HUES48 (cell line): ENCODE measurements at regions not wholly inside any gene's neighbourhood (a gene's known extent, or its start where the extent isn't known, plus 50 kb on each side); places are given as distances from the start of the nearest gene placed in this dataset.

Experiments
- H3K27ac ChIP-seq: one replicate; pipeline ENCODE4 v1.7.0; 2013; ENCODE audit warnings: low read depth, low read length, inconsistent platforms
- H3K27me3 ChIP-seq: 2 replicates; pipeline ENCODE4 v1.6.1; 2013; ENCODE audit warnings: mild to moderate bottlenecking, low read length; ENCODE audit not compliant: control insufficient read depth, insufficient read depth
- H3K36me3 ChIP-seq: 2 replicates; pipeline ENCODE4 v1.6.1; 2013; ENCODE audit warnings: low read length; ENCODE audit not compliant: control insufficient read depth, insufficient read depth
- H3K4me1 ChIP-seq: 2 replicates; pipeline ENCODE4 v1.6.1; 2013; ENCODE audit warnings: mild to moderate bottlenecking, low read length; ENCODE audit not compliant: control insufficient read depth, insufficient read depth
- H3K4me3 ChIP-seq: 2 replicates; pipeline ENCODE4 v1.5.1; 2013; ENCODE audit warnings: mild to moderate bottlenecking, low read depth, low read length
- H3K9ac ChIP-seq: 2 replicates; pipeline ENCODE4 v1.6.1; 2013; ENCODE audit warnings: mild to moderate bottlenecking, low read depth, low read length, moderate library complexity
- H3K9me3 ChIP-seq: 2 replicates; pipeline ENCODE4 v1.6.1; 2013; ENCODE audit warnings: low read length; ENCODE audit not compliant: control insufficient read depth, insufficient read depth

- Histone ChIP-seq H3K4me1 (peaks cover 7% of the 10 kb centered on the region; the same call in 1 of the 2 replicates), H3K4me3 (no peak overlapping the region), H3K9ac (no peak overlapping the region), H3K36me3 (no peaks in the 10 kb centered on the region), H3K27me3 (no peaks in the 10 kb centered on the region), H3K9me3 (no peaks in the 10 kb centered on the region), H3K27ac (no peak overlapping the region)
Measured at GRCh38 chr12:77382096-77382742, 316.9 kb upstream of the E2F7 start.

GRCh38 chr12:77377622-77378021 lies 312.3 kb upstream of the E2F7 start:
- H3K27ac ChIP-seq, result no peak overlapping the region
- no peak overlapping the region for H3K4me3 ChIP-seq
- H3K4me1 ChIP-seq, result no peaks in the 10 kb centered on the region
- H3K27me3 ChIP-seq, result no peaks in the 10 kb centered on the region
- H3K36me3 ChIP-seq, result no peaks in the 10 kb centered on the region
- H3K9me3 ChIP-seq, result no peaks in the 10 kb centered on the region
- no peak overlapping the region for H3K9ac ChIP-seq

- H3K4me3 ChIP-seq, result no peak overlapping the region
Measured at GRCh38 chr12:77377116-77377515, 311.7 kb upstream of the E2F7 start.

GRCh38 chr12:77374673-77375072 lies 309.3 kb upstream of the E2F7 start:
- no peak overlapping the region for H3K4me3 ChIP-seq
- no peaks in the 10 kb centered on the region for H3K9me3 ChIP-seq
- no peak overlapping the region for H3K9ac ChIP-seq
- no peaks in the 10 kb centered on the region for H3K36me3 ChIP-seq
- H3K27me3 ChIP-seq, result no peaks in the 10 kb centered on the region
- H3K4me1 ChIP-seq, result no peaks in the 10 kb centered on the region
- H3K27ac ChIP-seq, result no peak overlapping the region

More at GRCh38 chr12:77377116-77377515, 311.7 kb upstream of the E2F7 start:
- Histone ChIP-seq H3K27ac (no peak overlapping the region), H3K9me3 (no peaks in the 10 kb centered on the region), H3K36me3 (no peaks in the 10 kb centered on the region), H3K27me3 (no peaks in the 10 kb centered on the region), H3K4me1 (no peaks in the 10 kb centered on the region), H3K9ac (no peak overlapping the region)

DNA sequence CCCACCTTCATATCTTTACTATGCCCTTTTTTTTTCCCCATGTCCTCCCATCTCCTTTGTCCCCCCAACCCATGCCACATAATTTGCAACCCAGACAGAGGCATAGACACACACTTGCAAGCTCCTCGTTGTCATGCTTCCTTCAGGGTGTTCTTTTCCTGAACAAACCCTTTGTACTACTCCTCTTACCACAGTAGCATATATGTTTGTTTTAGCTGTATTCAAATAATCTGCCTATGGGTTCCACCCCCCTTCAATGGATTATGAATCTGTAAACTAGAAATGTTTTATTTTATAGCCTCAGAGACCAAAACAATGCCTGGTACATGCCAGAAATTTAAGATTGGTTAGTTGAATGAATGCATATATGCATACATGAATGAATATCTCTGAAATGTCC lies 307.1 kb upstream of the E2F7 start:
- Histone ChIP-seq H3K9me3 (no peaks in the 10 kb centered on the region), H3K27me3 (no peaks in the 10 kb centered on the region), H3K36me3 (no peaks in the 10 kb centered on the region), H3K9ac (no peak overlapping the region), H3K4me1 (no peaks in the 10 kb centered on the region), H3K27ac (no peak overlapping the region), H3K4me3 (no peak overlapping the region)

- no peak overlapping the region for H3K4me3 ChIP-seq
- H3K27ac ChIP-seq, result no peak overlapping the region
- H3K36me3 ChIP-seq, result no peaks in the 10 kb centered on the region
- no peaks in the 10 kb centered on the region for H3K4me1 ChIP-seq
- H3K9me3 ChIP-seq, result no peaks in the 10 kb centered on the region
- no peak overlapping the region for H3K9ac ChIP-seq
- no peaks in the 10 kb centered on the region for H3K27me3 ChIP-seq
Measured at GRCh38 chr12:77372026-77372425, 306.7 kb upstream of the E2F7 start.

- Histone ChIP-seq H3K27ac (no peak overlapping the region), H3K9me3 (no peaks in the 10 kb centered on the region), H3K9ac (no peak overlapping the region), H3K4me1 (peaks cover 7% of the 10 kb centered on the region; the same call in 1 of the 2 replicates), H3K4me3 (no peak overlapping the region), H3K36me3 (no peaks in the 10 kb centered on the region), H3K27me3 (no peaks in the 10 kb centered on the region)
Measured at GRCh38 chr12:77368379-77368778, 303.0 kb upstream of the E2F7 start.

GRCh38 chr12:77366616-77367015 lies 301.2 kb upstream of the E2F7 start:
- H3K4me1 ChIP-seq, result peaks cover 20% of the 10 kb centered on the region
- no peak overlapping the region for H3K27ac ChIP-seq
- H3K27me3 ChIP-seq, result no peaks in the 10 kb centered on the region
- H3K4me3 ChIP-seq, result no peak overlapping the region
- no peak overlapping the region for H3K9ac ChIP-seq
- no peaks in the 10 kb centered on the region for H3K36me3 ChIP-seq
- H3K9me3 ChIP-seq, result no peaks in the 10 kb centered on the region

GRCh38 chr12:77364400-77364799 lies 299.0 kb upstream of the E2F7 start:
- Histone ChIP-seq H3K27me3 (no peaks in the 10 kb centered on the region), H3K36me3 (no peaks in the 10 kb centered on the region), H3K27ac (no peak overlapping the region), H3K4me3 (no peak overlapping the region), H3K9me3 (no peaks in the 10 kb centered on the region), H3K4me1 (peaks cover 20% of the 10 kb centered on the region), H3K9ac (no peak overlapping the region)

GRCh38 chr12:77362509-77363210 lies 297.3 kb upstream of the E2F7 start:
- Histone ChIP-seq H3K9ac (no peak overlapping the region), H3K9me3 (no peaks in the 10 kb centered on the region), H3K4me1 (peaks cover 20% of the 10 kb centered on the region), H3K4me3 (no peak overlapping the region), H3K27me3 (no peaks in the 10 kb centered on the region), H3K27ac (no peak overlapping the region), H3K36me3 (no peaks in the 10 kb centered on the region)

DNA sequence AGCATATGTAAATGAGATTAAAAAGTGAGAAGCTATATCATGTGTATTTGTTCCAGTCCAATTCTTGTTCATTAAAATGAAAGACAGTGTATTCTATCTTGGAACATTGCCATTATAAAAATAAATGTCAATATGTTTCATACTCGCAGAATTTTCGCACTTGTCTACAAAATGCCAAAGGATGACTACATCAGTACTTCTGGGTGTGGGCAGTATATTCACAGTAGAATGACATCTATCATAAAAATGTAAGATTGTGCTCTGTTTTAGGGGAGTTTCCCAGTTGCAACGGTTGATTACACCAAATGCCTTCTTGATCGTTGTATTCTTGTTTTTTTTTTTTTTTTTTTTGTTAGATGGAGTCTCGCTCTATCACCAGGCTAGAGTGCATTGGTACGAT lies 292.3 kb upstream of the E2F7 start:
- Histone ChIP-seq H3K27ac (no peak overlapping the region), H3K9ac (no peak overlapping the region), H3K4me1 (peaks cover 8% of the 10 kb centered on the region), H3K27me3 (no peaks in the 10 kb centered on the region), H3K36me3 (no peaks in the 10 kb centered on the region), H3K4me3 (no peak overlapping the region), H3K9me3 (no peaks in the 10 kb centered on the region)
